SK-N-MC (cell line): ENCODE measurements at regions not wholly inside any gene's neighbourhood (a gene's known extent, or its start where the extent isn't known, plus 50 kb on each side); places are given as distances from the start of the nearest gene placed in this dataset.

ENCODE experiments used
- EZH2 ChIP-seq: fragments of 200-600 bp; sonication (generic); IDR thresholded peaks from one replicate; pipeline ENCODE4 v1.6.1; 2017; ENCODE audit warnings: antibody characterized with exemption
- POLR2AphosphoS5 ChIP-seq: IDR thresholded peaks from 2 replicates; pipeline ENCODE4 v1.6.1; 2012; ENCODE audit warnings: mild to moderate bottlenecking, low read depth, low read length, borderline replicate concordance

GRCh38 chr7:145817687-145818086 lies 298.9 kb upstream of the CNTNAP2 start:
- TF ChIP-seq POLR2AphosphoS5: no peak
- TF ChIP-seq EZH2: no peak
